NT2/D1 (cell line): ENCODE measurements at regions not wholly inside any gene's neighbourhood (a gene's known extent, or its start where the extent isn't known, plus 50 kb on each side); places are given as distances from the start of the nearest gene placed in this dataset.

ENCODE experiments used
- DNase-seq: peaks from one replicate; pipeline ENCODE4 v3.0.0-alpha.2; 2011; ENCODE audit warnings: low read depth, low spot score
- H3K27me3 ChIP-seq: 2 replicates; pipeline ENCODE4 v1.6.0; 2011; ENCODE audit warnings: mild to moderate bottlenecking; ENCODE audit not compliant: insufficient read length, insufficient read depth
- H3K36me3 ChIP-seq: 2 replicates; pipeline ENCODE4 v1.6.1; 2011; ENCODE audit warnings: mild to moderate bottlenecking, low read length, mixed read lengths; ENCODE audit not compliant: insufficient read depth, insufficient read length
- H3K4me1 ChIP-seq: 2 replicates; pipeline ENCODE4 v1.5.1; 2011; ENCODE audit not compliant: insufficient read depth, insufficient read length
- H3K4me3 ChIP-seq: 2 replicates; pipeline ENCODE4 v1.5.1; 2011; ENCODE audit warnings: low read depth; ENCODE audit not compliant: insufficient read length
- H3K9ac ChIP-seq: 2 replicates; pipeline ENCODE4 v1.6.0; 2011; ENCODE audit warnings: low read depth; ENCODE audit not compliant: insufficient read length
- H3K9me3 ChIP-seq: 2 replicates; pipeline ENCODE4 v1.5.1; 2011; ENCODE audit warnings: mild to moderate bottlenecking, low read length; ENCODE audit not compliant: insufficient read depth
- SUZ12 ChIP-seq: IDR thresholded peaks from 2 replicates; pipeline ENCODE4 v1.6.1; 2011; ENCODE audit not compliant: insufficient read length, insufficient read depth; ENCODE audit errors: extremely low read depth
- YY1 ChIP-seq: IDR thresholded peaks from 2 replicates; pipeline ENCODE4 v1.6.1; 2011; ENCODE audit not compliant: insufficient read length, insufficient read depth
- ZNF274 ChIP-seq: IDR thresholded peaks from 2 replicates; pipeline ENCODE4 v1.6.1; 2011; ENCODE audit warnings: mild to moderate bottlenecking, low read depth, low read length

GRCh38 chr15:37524601-37525000 is 409.8 kb upstream of the TMCO5A start:
- DNase-seq, result no peak
- H3K9ac ChIP-seq, result no peak overlapping the region
- H3K4me3 ChIP-seq, result no peak overlapping the region
- no peaks in the 10 kb centered on the region for H3K36me3 ChIP-seq
- H3K9me3 ChIP-seq, result no peaks in the 10 kb centered on the region
- no peaks in the 10 kb centered on the region for H3K4me1 ChIP-seq
- TF ChIP-seq YY1 (no peak), SUZ12 (no peak), ZNF274 (no peak)
- H3K27me3 ChIP-seq, result no peaks in the 10 kb centered on the region

GRCh38 chr15:37528432-37528831 is 406.0 kb upstream of the TMCO5A start:
- H3K4me3 ChIP-seq, result no peak overlapping the region
- H3K9ac ChIP-seq, result no peak overlapping the region
- H3K9me3 ChIP-seq, result no peaks in the 10 kb centered on the region
- TF ChIP-seq YY1 (no peak), ZNF274 (no peak), SUZ12 (no peak)
- no peaks in the 10 kb centered on the region for H3K36me3 ChIP-seq
- DNase-seq, result no peak
- no peaks in the 10 kb centered on the region for H3K4me1 ChIP-seq
- H3K27me3 ChIP-seq, result no peaks in the 10 kb centered on the region

- TF ChIP-seq YY1, result no peak
- no peak for TF ChIP-seq ZNF274
- no peak for TF ChIP-seq SUZ12
- no peaks in the 10 kb centered on the region for H3K36me3 ChIP-seq
- no peak overlapping the region for H3K9ac ChIP-seq
- H3K9me3 ChIP-seq, result no peaks in the 10 kb centered on the region
- no peak for DNase-seq
- no peaks in the 10 kb centered on the region for H3K27me3 ChIP-seq
- no peak overlapping the region for H3K4me3 ChIP-seq
- H3K4me1 ChIP-seq, result no peaks in the 10 kb centered on the region
Observed at GRCh38 chr15:37536967-37537605, 397.4 kb upstream of the TMCO5A start.

GRCh38 chr15:37537802-37538201 is 396.6 kb upstream of the TMCO5A start:
- no peaks in the 10 kb centered on the region for H3K9me3 ChIP-seq
- DNase-seq, result no peak
- no peaks in the 10 kb centered on the region for H3K4me1 ChIP-seq
- H3K4me3 ChIP-seq, result no peak overlapping the region
- H3K36me3 ChIP-seq, result no peaks in the 10 kb centered on the region
- no peak overlapping the region for H3K9ac ChIP-seq
- TF ChIP-seq YY1 (no peak), SUZ12 (no peak), ZNF274 (no peak)
- no peaks in the 10 kb centered on the region for H3K27me3 ChIP-seq

- TF ChIP-seq ZNF274, result no peak
- TF ChIP-seq YY1, result no peak
- no peak for TF ChIP-seq SUZ12
Observed at GRCh38 chr15:37548116-37548515, 386.3 kb upstream of the TMCO5A start.

GRCh38 chr15:37550360-37551024 is 383.9 kb upstream of the TMCO5A start:
- Histone ChIP-seq H3K4me3 (no peak overlapping the region), H3K9ac (no peak overlapping the region), H3K27me3 (no peaks in the 10 kb centered on the region), H3K9me3 (no peaks in the 10 kb centered on the region), H3K36me3 (no peaks in the 10 kb centered on the region), H3K4me1 (no peaks in the 10 kb centered on the region)
- DNase-seq, result no peak
- TF ChIP-seq YY1 (no peak), ZNF274 (no peak), SUZ12 (no peak)

More at GRCh38 chr15:37548116-37548515, 386.3 kb upstream of the TMCO5A start:
- Histone ChIP-seq H3K4me3 (no peak overlapping the region), H3K9me3 (no peaks in the 10 kb centered on the region), H3K9ac (no peak overlapping the region), H3K4me1 (no peaks in the 10 kb centered on the region), H3K36me3 (no peaks in the 10 kb centered on the region), H3K27me3 (no peaks in the 10 kb centered on the region)
- no peak for DNase-seq

GRCh38 chr15:37572401-37572800 is 362.0 kb upstream of the TMCO5A start:
- no peaks in the 10 kb centered on the region for H3K9me3 ChIP-seq
- H3K9ac ChIP-seq, result no peak overlapping the region
- H3K27me3 ChIP-seq, result no peaks in the 10 kb centered on the region
- no peak overlapping the region for H3K4me3 ChIP-seq
- TF ChIP-seq YY1 (no peak), SUZ12 (no peak), ZNF274 (no peak)
- DNase-seq, result no peak
- H3K4me1 ChIP-seq, result no peaks in the 10 kb centered on the region
- H3K36me3 ChIP-seq, result no peaks in the 10 kb centered on the region

- no peak for DNase-seq
- TF ChIP-seq YY1, result no peak
- no peak for TF ChIP-seq ZNF274
- TF ChIP-seq SUZ12, result no peak
- Histone ChIP-seq H3K9ac (no peak overlapping the region), H3K36me3 (no peaks in the 10 kb centered on the region), H3K27me3 (no peaks in the 10 kb centered on the region), H3K4me3 (no peak overlapping the region), H3K9me3 (no peaks in the 10 kb centered on the region), H3K4me1 (no peaks in the 10 kb centered on the region)
Observed at GRCh38 chr15:37574985-37575384, 359.5 kb upstream of the TMCO5A start.
